C4-2B (cell line): ENCODE measurements at regions not wholly inside any gene's neighbourhood (a gene's known extent, or its start where the extent isn't known, plus 50 kb on each side); places are given as distances from the start of the nearest gene placed in this dataset.

Source experiments
- ZFX ChIP-seq: fragments of 450-650 bp; IDR thresholded peaks from 2 replicates; pipeline ENCODE4 v1.6.1; 2017
- TF ChIP-seq, protein P1 (sequence below): fragments of 450-650 bp; conservative IDR thresholded peaks from 2 replicates; pipeline ENCODE4 v1.5.1; 2017; ENCODE audit warnings: mild to moderate bottlenecking

DNA sequence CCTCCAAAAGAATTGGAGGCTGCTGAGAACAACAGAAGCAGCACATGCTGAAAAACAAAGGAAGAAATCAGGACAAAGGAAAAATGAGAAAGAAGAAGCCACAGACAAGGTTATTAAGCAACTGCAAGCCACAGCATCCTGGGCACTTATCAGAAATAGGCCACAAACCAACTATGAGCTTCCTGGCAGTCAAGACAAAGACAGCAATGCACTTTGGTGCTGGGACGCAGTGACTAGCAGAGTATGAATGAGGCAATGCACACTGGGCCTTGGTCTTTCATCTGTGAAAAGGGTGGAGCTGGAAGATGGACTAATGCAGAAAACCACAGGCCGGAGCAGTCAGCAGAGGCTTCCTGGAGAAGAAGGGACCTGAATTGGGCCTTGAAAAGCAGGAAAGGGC is 56.0 kb upstream of the LINGO1 start:
- TF ChIP-seq, protein P1, sequence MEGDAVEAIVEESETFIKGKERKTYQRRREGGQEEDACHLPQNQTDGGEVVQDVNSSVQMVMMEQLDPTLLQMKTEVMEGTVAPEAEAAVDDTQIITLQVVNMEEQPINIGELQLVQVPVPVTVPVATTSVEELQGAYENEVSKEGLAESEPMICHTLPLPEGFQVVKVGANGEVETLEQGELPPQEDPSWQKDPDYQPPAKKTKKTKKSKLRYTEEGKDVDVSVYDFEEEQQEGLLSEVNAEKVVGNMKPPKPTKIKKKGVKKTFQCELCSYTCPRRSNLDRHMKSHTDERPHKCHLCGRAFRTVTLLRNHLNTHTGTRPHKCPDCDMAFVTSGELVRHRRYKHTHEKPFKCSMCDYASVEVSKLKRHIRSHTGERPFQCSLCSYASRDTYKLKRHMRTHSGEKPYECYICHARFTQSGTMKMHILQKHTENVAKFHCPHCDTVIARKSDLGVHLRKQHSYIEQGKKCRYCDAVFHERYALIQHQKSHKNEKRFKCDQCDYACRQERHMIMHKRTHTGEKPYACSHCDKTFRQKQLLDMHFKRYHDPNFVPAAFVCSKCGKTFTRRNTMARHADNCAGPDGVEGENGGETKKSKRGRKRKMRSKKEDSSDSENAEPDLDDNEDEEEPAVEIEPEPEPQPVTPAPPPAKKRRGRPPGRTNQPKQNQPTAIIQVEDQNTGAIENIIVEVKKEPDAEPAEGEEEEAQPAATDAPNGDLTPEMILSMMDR, result no peak
- TF ChIP-seq ZFX, result no peak
